HepG2 (cell line): ENCODE measurements at regions not wholly inside any gene's neighbourhood (a gene's known extent, or its start where the extent isn't known, plus 50 kb on each side); places are given as distances from the start of the nearest gene placed in this dataset.

Experiments
- ATAC-seq: fragments of 200-7000 bp; cut with Tn5 transposase; 3 replicates; pipeline ENCODE4 v1.9.1; 2020; ENCODE audit warnings: mild to moderate bottlenecking, moderate library complexity
- BruUV-seq: library from RNA; stranded (reverse); fragments of 400-500 nt; replicated peaks from 2 replicates; lab custom pipeline; 2021; lab: Mats Ljungman, UMichigan
- CTCF ChIA-PET: fragments of 300-600 bp; formaldehyde crosslinking; extraction: SDS; loops from one replicate; lab custom pipeline; 2021; ENCODE audit warnings: low total read pairs, inconsistent platforms, low intra/inter-chr PET ratio; lab: Yijun Ruan, JAX
- POLR2A ChIA-PET: fragments of 350-600 bp; sonication (Branson Sonifier 250); formaldehyde crosslinking; loops from one replicate; lab custom pipeline; 2020; ENCODE audit warnings: antibody characterized with exemption, inconsistent platforms; lab: Yijun Ruan, JAX
- DNase-seq: peaks from one replicate; pipeline ENCODE4 v3.0.0-alpha.2; 2015; ENCODE audit warnings: low spot score
- FAIRE-seq: peaks from 3 replicates; lab custom pipeline; 2011; peaks lifted over from hg19 to GRCh38; lab: Jason Lieb, UNC
- H2AFZ ChIP-seq: one replicate; pipeline ENCODE4 v1.6.1; 2011; ENCODE audit warnings: low read length, inconsistent platforms
- H3K27ac ChIP-seq: fragments of 300-600 bp; 3 replicates; pipeline ENCODE4 v1.8.0; 2011; ENCODE audit warnings: mixed run types, mild to moderate bottlenecking, mixed read lengths, low read length, inconsistent platforms; ENCODE audit not compliant: insufficient read depth; ENCODE audit errors: extremely low read length
- H3K27me3 ChIP-seq, 2 experiments: fragments of 200-600 bp in 1 of 2; 2 replicates in 1 of 2; 3 replicates in 1 of 2; pipeline versions ENCODE4 v1.6.0 to v1.8.0; 2011; ENCODE audit warnings: low read length in 2 of 2, mild to moderate bottlenecking in 2 of 2, moderate library complexity in 2 of 2, inconsistent platforms in 1 of 2; ENCODE audit not compliant: insufficient read depth in 2 of 2, control insufficient read depth in 1 of 2
- H3K36me3 ChIP-seq, 2 experiments: fragments of 200-600 bp in 1 of 2; replicated peaks in 1 of 2; 2 replicates in 1 of 2; 3 replicates in 1 of 2; pipeline versions ENCODE4 v1.5.1 to v1.8.0; 2011; ENCODE audit warnings: low read length in 2 of 2, inconsistent platforms in 1 of 2; ENCODE audit not compliant: insufficient read depth in 2 of 2, control insufficient read depth in 1 of 2
- H3K4me1 ChIP-seq: 2 replicates; pipeline ENCODE4 v1.5.1; 2012; ENCODE audit warnings: low read length, inconsistent platforms; ENCODE audit not compliant: insufficient read depth
- H3K4me2 ChIP-seq: 2 replicates; pipeline ENCODE4 v1.6.0; 2011; ENCODE audit warnings: low read depth, low read length, inconsistent platforms
- H3K4me3 ChIP-seq, 3 experiments: fragments of 200-600 bp in 1 of 3; sonication (generic), shearing (Covaris generic) in 1 of 3; replicated peaks in 1 of 3; 2 replicates each; pipeline ENCODE4 v1.5.1; 2011 to 2016; ENCODE audit warnings: low read length in 3 of 3, inconsistent platforms in 2 of 3, low read depth in 2 of 3, mild to moderate bottlenecking in 2 of 3, control low read depth in 1 of 3, mixed read lengths in 1 of 3; ENCODE audit not compliant: insufficient read depth in 1 of 3
- H3K79me2 ChIP-seq: one replicate; pipeline ENCODE4 v1.6.1; 2011; ENCODE audit warnings: low read length, inconsistent platforms; ENCODE audit not compliant: insufficient read depth
- H3K9ac ChIP-seq: 2 replicates; pipeline ENCODE4 v1.6.0; 2011; ENCODE audit warnings: mild to moderate bottlenecking, low read depth, low read length, inconsistent platforms; ENCODE audit not compliant: insufficient read depth
- H3K9me3 ChIP-seq: 2 replicates; pipeline ENCODE4 v1.5.1; 2012; ENCODE audit warnings: mild to moderate bottlenecking, low read length
- H4K20me1 ChIP-seq: 2 replicates; pipeline ENCODE4 v1.6.0; 2011; ENCODE audit warnings: inconsistent platforms, mild to moderate bottlenecking, low read length, moderate library complexity; ENCODE audit not compliant: insufficient read depth
- RARG ChIP-seq: sonication (generic); formaldehyde crosslinking; IDR thresholded peaks from 2 replicates; pipeline ENCODE4 v1.4.0; 2020; ENCODE audit warnings: low read depth, mild to moderate bottlenecking, missing genetic modification reagents
- ZBTB43 ChIP-seq: sonication (generic); formaldehyde crosslinking; conservative IDR thresholded peaks from 2 replicates; pipeline ENCODE4 v1.4.0; 2020; ENCODE audit warnings: missing genetic modification reagents
- ZBTB44 ChIP-seq: sonication (generic); formaldehyde crosslinking; IDR thresholded peaks from 2 replicates; pipeline ENCODE4 v1.4.0; 2020; ENCODE audit warnings: missing genetic modification reagents
- ZKSCAN1 ChIP-seq: fragments of 150-350 bp; IDR thresholded peaks from 2 replicates; pipeline ENCODE4 v1.6.1; 2014; ENCODE audit warnings: low read length
- ZNF264 ChIP-seq: sonication (generic); formaldehyde crosslinking; IDR thresholded peaks from 2 replicates; pipeline ENCODE4 v1.4.0; 2020; ENCODE audit warnings: missing genetic modification reagents
- ZNF75D ChIP-seq: sonication (generic); formaldehyde crosslinking; IDR thresholded peaks from 2 replicates; pipeline ENCODE4 v1.8.1; 2023; ENCODE audit warnings: missing genetic modification reagents, mild to moderate bottlenecking, borderline replicate concordance
- WGBS: methylation state at CpG from one replicate; pipeline ENCODE4 v1.1.6; 2017; ENCODE audit warnings: low lambda C conversion rate; 5-methylcytosine and 5-hydroxymethylcytosine counted together
- in situ Hi-C: cut with HindIII; loops from 2 replicates; pipeline ENCODE4 v1.10.0; 2017; ENCODE audit warnings: low pct_unique_long_range_greater_than_20kb; ENCODE audit not compliant: extremely low pct_ligation_motif_present
- intact Hi-C: fragments of 100-400 bp; cut with micrococcal nuclease; formaldehyde crosslinking; loops from one replicate; pipeline ENCODE4 v1.10.0; 2022; ENCODE audit not compliant: unreplicated experiment

GRCh38 chr15:61389334-61390028, 160.4 kb upstream of the RORA start:
- no peaks in the 10 kb centered on the region for H3K36me3 ChIP-seq
- 3% methylated on average over 5 of the region's 6 CpGs for WGBS
- FAIRE-seq, result no peak

More at GRCh38 chr15:61389334-61390028, 160.4 kb upstream of the RORA start:
- TF ChIP-seq ZBTB43 (CRISPR knock-in tag) (no peak), ZBTB44 (no peak), ZNF264 (no peak), ZNF75D (CRISPR knock-in tag) (no peak), ZKSCAN1 (no peak), RARG (no peak)
- H3K79me2 ChIP-seq, result no peaks in the 10 kb centered on the region
- H3K27me3 ChIP-seq, result no peaks in the 10 kb centered on the region
- H3K9ac ChIP-seq, result no peak overlapping the region
- BruUV-seq, result no TSS peak
- no peaks in the 10 kb centered on the region for H3K9me3 ChIP-seq
- H3K27ac ChIP-seq, result no peak overlapping the region
- H2AFZ ChIP-seq, result no peak overlapping the region
- CTCF ChIA-PET, result no interaction called here
- in situ Hi-C loops, result no loop called here
- H3K4me2 ChIP-seq, result no peak overlapping the region
- no peak for DNase-seq
- no peaks in the 10 kb centered on the region for H3K4me1 ChIP-seq
- POLR2A ChIA-PET, result no interaction called here
- no peak overlapping the region for H3K4me3 ChIP-seq
- no peaks in the 10 kb centered on the region for H4K20me1 ChIP-seq
- intact Hi-C loops, result no loop called here
- no peak for ATAC-seq
